GM12873 (cell line): ENCODE measurements at regions not wholly inside any gene's neighbourhood (a gene's known extent, or its start where the extent isn't known, plus 50 kb on each side); places are given as distances from the start of the nearest gene placed in this dataset.

Experiments used
- CTCF ChIP-seq: IDR thresholded peaks from 2 replicates; pipeline ENCODE4 v1.5.1; 2012; ENCODE audit warnings: low read depth, mild to moderate bottlenecking, moderate library complexity, low read length, control low read depth; ENCODE audit not compliant: insufficient read depth; ENCODE audit errors: missing control alignments

GRCh38 chr18:39872651-39873050, 2082.4 kb upstream of the PIK3C3 start:
- no peak for TF ChIP-seq CTCF

GRCh38 chr18:39871961-39872360, 2083.1 kb upstream of the PIK3C3 start:
- TF ChIP-seq CTCF: no peak

GRCh38 chr18:39870591-39870990, 2084.4 kb upstream of the PIK3C3 start:
- no peak for TF ChIP-seq CTCF

GRCh38 chr18:39863916-39864315, 2091.1 kb upstream of the PIK3C3 start:
- no peak for TF ChIP-seq CTCF

GRCh38 chr18:39862341-39862740, 2092.7 kb upstream of the PIK3C3 start:
- no peak for TF ChIP-seq CTCF

GRCh38 chr18:39854291-39854690, 2100.7 kb upstream of the PIK3C3 start:
- no peak for TF ChIP-seq CTCF

GRCh38 chr18:39846265-39846664, 2108.8 kb upstream of the PIK3C3 start:
- no peak for TF ChIP-seq CTCF
